ENCODE measurements at regions not wholly inside any gene's neighbourhood (a gene's known extent, or its start where the extent isn't known, plus 50 kb on each side); places are given as distances from the start of the nearest gene placed in this dataset.

- TF ChIP-seq TAF1 (IDR thresholded peaks at IDR 0.05; ENCODE audit: borderline replicate concordance, low read depth, low read length): no peak
- TF ChIP-seq POLR2AphosphoS5 (IDR thresholded peaks at IDR 0.05; ENCODE audit: low read depth, low read length): no peak
- TF ChIP-seq POLR2A (IDR thresholded peaks at IDR 0.05; ENCODE audit: low read depth, low read length): no peak
Measured at GRCh38 chr3:15936312-15936711, 138.5 kb upstream of the ANKRD28 start.
